ENCODE measurements at regions not wholly inside any gene's neighbourhood (a gene's known extent, or its start where the extent isn't known, plus 50 kb on each side); places are given as distances from the start of the nearest gene placed in this dataset.

DNA sequence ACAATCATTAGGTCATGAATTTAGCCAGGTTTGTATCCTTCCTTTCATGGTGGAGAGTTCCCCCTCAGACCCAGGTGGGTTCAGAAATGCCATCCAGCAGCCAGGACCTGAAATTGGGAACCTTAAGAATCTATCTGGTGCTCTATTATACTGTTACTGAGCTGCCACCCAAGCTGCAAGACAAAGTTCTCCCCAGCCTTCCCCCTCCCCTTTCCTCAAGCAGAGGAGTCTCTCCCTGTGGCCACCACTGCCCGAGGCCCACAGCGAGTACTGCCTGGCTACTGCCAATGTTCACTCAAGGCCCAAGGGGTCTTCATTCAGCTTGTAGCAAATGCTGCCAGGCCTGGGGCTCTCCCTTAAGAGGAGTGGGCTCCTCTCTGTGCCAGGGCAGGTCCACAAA is 133.8 kb downstream of the TMEM38B start:
- no peaks in the 10 kb centered on the region for H3K9me3 Mint-ChIP-seq (ENCODE audit: unreplicated experiment)
- no peaks in the 10 kb centered on the region for H3K4me1 Mint-ChIP-seq (ENCODE audit: unreplicated experiment)
- H3K4me3 Mint-ChIP-seq (ENCODE audit: unreplicated experiment): no peak overlapping the region
- no peak for DNase-seq (ENCODE audit: low spot score)
- no peaks in the 10 kb centered on the region for H3K36me3 Mint-ChIP-seq (ENCODE audit: low read depth, unreplicated experiment)
- H3K27me3 Mint-ChIP-seq (ENCODE audit: unreplicated experiment): no peaks in the 10 kb centered on the region
- H3K27ac Mint-ChIP-seq (ENCODE audit: unreplicated experiment): no peak overlapping the region
- no peak for TF ChIP-seq CTCF (IDR thresholded peaks at IDR 0.05; ENCODE audit: unreplicated experiment)

- Mint-ChIP-seq H3K27me3 (ENCODE audit: unreplicated experiment) (peaks cover 1% of the 10 kb centered on the region), H3K4me3 (ENCODE audit: unreplicated experiment) (no peak overlapping the region), H3K27ac (ENCODE audit: unreplicated experiment) (no peak overlapping the region), H3K4me1 (ENCODE audit: unreplicated experiment) (no peaks in the 10 kb centered on the region), H3K9me3 (ENCODE audit: unreplicated experiment) (no peaks in the 10 kb centered on the region), H3K36me3 (ENCODE audit: low read depth, unreplicated experiment) (no peaks in the 10 kb centered on the region)
- DNase-seq (ENCODE audit: low spot score): no peak
- TF ChIP-seq CTCF (IDR thresholded peaks at IDR 0.05; ENCODE audit: unreplicated experiment): no peak
Observed at GRCh38 chr9:105828596-105829213, 134.4 kb downstream of the TMEM38B start.

DNA sequence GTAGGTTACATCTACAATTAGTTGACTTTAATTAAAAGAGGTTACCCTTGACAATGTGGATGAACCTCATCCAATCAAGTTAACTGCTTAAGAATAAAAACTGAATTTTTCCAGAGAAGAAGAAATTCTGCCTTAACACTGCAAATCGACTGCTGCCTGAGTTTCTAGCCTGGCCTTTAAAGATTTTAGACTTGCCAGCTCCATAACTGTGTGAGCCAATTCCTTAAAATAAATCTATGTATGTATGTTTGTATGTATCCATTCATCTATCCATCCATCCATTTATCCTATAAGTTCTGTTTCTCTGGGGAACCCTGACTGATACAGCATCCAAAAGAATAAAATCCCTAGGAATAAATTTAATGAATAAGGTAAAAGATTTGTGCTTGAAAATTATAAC is 136.1 kb downstream of the TMEM38B start:
- no peak for TF ChIP-seq CTCF (IDR thresholded peaks at IDR 0.05; ENCODE audit: unreplicated experiment)
- Mint-ChIP-seq H3K27me3 (ENCODE audit: unreplicated experiment) (peaks cover 1% of the 10 kb centered on the region), H3K4me3 (ENCODE audit: unreplicated experiment) (no peak overlapping the region), H3K36me3 (ENCODE audit: low read depth, unreplicated experiment) (no peaks in the 10 kb centered on the region), H3K9me3 (ENCODE audit: unreplicated experiment) (no peaks in the 10 kb centered on the region), H3K27ac (ENCODE audit: unreplicated experiment) (no peak overlapping the region), H3K4me1 (ENCODE audit: unreplicated experiment) (peaks cover 8% of the 10 kb centered on the region)
- DNase-seq (ENCODE audit: low spot score): no peak

DNA sequence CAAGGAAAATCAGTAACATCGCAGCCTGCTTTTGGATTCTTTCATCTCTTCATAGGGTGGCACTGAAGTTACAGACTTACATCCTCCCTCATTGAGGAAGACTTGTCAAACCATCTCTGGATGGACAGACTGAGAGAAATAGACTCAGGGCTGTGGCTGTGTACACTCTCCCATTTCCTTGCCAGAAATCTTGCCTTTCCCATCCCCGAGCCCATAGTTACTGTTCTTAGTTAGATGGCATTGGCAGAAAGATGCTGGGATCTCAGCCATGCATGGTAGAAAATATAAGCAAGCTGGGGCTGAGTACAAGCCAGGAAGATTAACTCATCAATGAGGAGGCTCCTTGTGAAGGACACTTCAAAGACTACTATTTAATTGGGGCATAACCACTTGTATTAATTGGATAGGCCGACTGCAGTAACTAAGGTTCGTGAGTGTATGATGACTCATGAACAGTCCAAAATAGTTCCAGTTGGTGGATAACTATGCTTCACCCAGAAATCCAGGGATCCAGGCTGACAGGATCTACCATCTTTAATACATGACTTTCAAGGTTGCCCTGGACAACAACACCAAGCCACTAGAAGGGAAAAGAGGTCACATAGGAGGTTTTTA is 137.9 kb downstream of the TMEM38B start:
- Mint-ChIP-seq H3K27me3 (ENCODE audit: unreplicated experiment) (peaks cover 1% of the 10 kb centered on the region), H3K27ac (ENCODE audit: unreplicated experiment) (no peak overlapping the region), H3K9me3 (ENCODE audit: unreplicated experiment) (no peaks in the 10 kb centered on the region), H3K4me1 (ENCODE audit: unreplicated experiment) (peaks cover 20% of the 10 kb centered on the region), H3K4me3 (ENCODE audit: unreplicated experiment) (no peak overlapping the region), H3K36me3 (ENCODE audit: low read depth, unreplicated experiment) (no peaks in the 10 kb centered on the region)
- no peak for DNase-seq (ENCODE audit: low spot score)
- TF ChIP-seq CTCF (IDR thresholded peaks at IDR 0.05; ENCODE audit: unreplicated experiment): no peak

GRCh38 chr9:105833271-105833975 is 139.1 kb downstream of the TMEM38B start:
- no peak for DNase-seq (ENCODE audit: low spot score)
- no peak overlapping the region for H3K27ac Mint-ChIP-seq (ENCODE audit: unreplicated experiment)
- H3K4me3 Mint-ChIP-seq (ENCODE audit: unreplicated experiment): no peak overlapping the region

More at GRCh38 chr9:105833271-105833975, 139.1 kb downstream of the TMEM38B start:
- H3K36me3 Mint-ChIP-seq (ENCODE audit: low read depth, unreplicated experiment): no peaks in the 10 kb centered on the region
- no peaks in the 10 kb centered on the region for H3K9me3 Mint-ChIP-seq (ENCODE audit: unreplicated experiment)
- no peak for TF ChIP-seq CTCF (IDR thresholded peaks at IDR 0.05; ENCODE audit: unreplicated experiment)
- H3K4me1 Mint-ChIP-seq (ENCODE audit: unreplicated experiment): peaks cover 20% of the 10 kb centered on the region
- peaks cover 1% of the 10 kb centered on the region for H3K27me3 Mint-ChIP-seq (ENCODE audit: unreplicated experiment)
